SH-SY5Y (cell line): ENCODE measurements at regions not wholly inside any gene's neighbourhood (a gene's known extent, or its start where the extent isn't known, plus 50 kb on each side); places are given as distances from the start of the nearest gene placed in this dataset.

ENCODE experiments used
- GATA2 ChIP-seq: IDR thresholded peaks from 2 replicates; pipeline ENCODE4 v1.6.1; 2011; ENCODE audit warnings: mild to moderate bottlenecking, low read depth, low read length
- GATA3 ChIP-seq: IDR thresholded peaks from 2 replicates; pipeline ENCODE4 v1.6.1; 2011; ENCODE audit warnings: low read depth, mild to moderate bottlenecking, low read length, moderate library complexity

DNA sequence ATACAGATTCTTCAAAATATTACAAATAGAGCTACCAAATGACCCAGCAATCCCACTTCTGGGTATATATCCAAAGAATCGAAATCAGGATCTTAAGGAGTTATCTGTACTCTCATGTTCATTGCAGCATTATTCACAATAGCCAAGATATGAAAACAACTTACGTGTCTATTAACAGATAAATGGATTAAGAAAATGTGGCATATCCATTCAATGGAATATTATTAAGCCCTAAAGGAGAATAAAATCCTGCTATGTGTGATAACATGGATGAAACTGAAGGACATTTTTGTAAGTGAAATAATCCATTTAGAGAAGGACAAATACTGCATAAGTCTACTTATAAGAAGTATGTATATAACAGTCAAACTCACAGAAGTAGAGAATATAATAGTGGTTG is 450.6 kb downstream of the TMEM232 start:
- no peak for TF ChIP-seq GATA2
- TF ChIP-seq GATA3, result no peak
